Aorta (tissue), 5 donors: ENCODE measurements at regions not wholly inside any gene's neighbourhood (a gene's known extent, or its start where the extent isn't known, plus 50 kb on each side); places are given as distances from the start of the nearest gene placed in this dataset.

Experiments used
- ATAC-seq: fragments of 200-7000 bp; cut with Tn5 transposase; one replicate; pipeline ENCODE4 v1.9.1; 2022; ENCODE audit warnings: moderate library complexity; ENCODE audit not compliant: low FRiP score
- DNase-seq, 2 donors: peaks; one replicate each; pipeline ENCODE4 v3.0.0-alpha.2; 2020
- H3K27ac ChIP-seq, 2 donors: one replicate each; pipeline ENCODE4 v1.5.1; 2013; ENCODE audit warnings: low read length in 2 of 2, mild to moderate bottlenecking in 2 of 2, moderate library complexity in 2 of 2, control low read depth in 1 of 2, inconsistent platforms in 1 of 2, low read depth in 1 of 2
- H3K27me3 ChIP-seq, 2 donors: one replicate each; pipeline ENCODE4 v1.6.1; 2013; ENCODE audit warnings: control low read depth in 1 of 2, low read length in 1 of 2, mild to moderate bottlenecking in 1 of 2, moderate library complexity in 1 of 2; ENCODE audit not compliant: insufficient read depth in 2 of 2, control insufficient read depth in 1 of 2
- H3K36me3 ChIP-seq, 2 donors: one replicate each; pipeline ENCODE4 v1.6.1; 2013; ENCODE audit warnings: control low read depth in 1 of 2, low read length in 1 of 2, mild to moderate bottlenecking in 1 of 2; ENCODE audit not compliant: insufficient read depth in 2 of 2, control insufficient read depth in 1 of 2
- H3K4me1 ChIP-seq, 2 donors: one replicate each; pipeline ENCODE4 v1.6.1; 2013; ENCODE audit warnings: low read length in 2 of 2, control low read depth in 1 of 2, mild to moderate bottlenecking in 1 of 2, moderate library complexity in 1 of 2; ENCODE audit not compliant: insufficient read depth in 2 of 2, control insufficient read depth in 1 of 2
- H3K4me3 ChIP-seq, 2 donors: one replicate each; pipeline ENCODE4 v1.5.1; 2013; ENCODE audit warnings: low read length in 2 of 2, control low read depth in 1 of 2, mild to moderate bottlenecking in 1 of 2
- H3K9me3 ChIP-seq: one replicate; pipeline ENCODE4 v1.6.1; 2013; ENCODE audit warnings: mild to moderate bottlenecking, low read length; ENCODE audit not compliant: control insufficient read depth
- WGBS, 2 donors: extraction: QIAGEN DNeasy Blood & Tissue Kit; methylation state at CpG; one replicate each; pipeline ENCODE4 v1.1.7; 2013; 5-methylcytosine and 5-hydroxymethylcytosine counted together
- intact Hi-C, 2 donors: fragments of 100-400 bp; cut with DNase I; formaldehyde crosslinking; loops; one replicate each; pipeline versions ENCODE4 v1.14.2 to v1.15.0; 2022
- donor health status: healthy with polysubstance abuse.
- donor health status: Bipolar disorder and iron deficiency.
- donor health status: DM: no; HTN: no; CAD: no.
- donor health status: DM: no; HTN: no; CAD: no.
- donor health status: DM: yes; HTN: yes; CAD: no.

- no peaks in the 10 kb centered on the region for H3K36me3 ChIP-seq
- H3K4me1 ChIP-seq: peaks cover 4 to 7% of the 10 kb centered on the region in 2 donors
- ATAC-seq (no peak), DNase-seq (no peak)
- WGBS, 2 donors: 90 to 93% methylated on average over 2 of the region's 2 CpGs
- intact Hi-C loops: no loop called here
- no peaks in the 10 kb centered on the region for H3K27me3 ChIP-seq
- H3K4me3 ChIP-seq: no peak overlapping the region
- no peak overlapping the region for H3K27ac ChIP-seq
- no peaks in the 10 kb centered on the region for H3K9me3 ChIP-seq
Observed at GRCh38 chr2:41727152-41727551, 320.7 kb upstream of the PKDCC start.

DNA sequence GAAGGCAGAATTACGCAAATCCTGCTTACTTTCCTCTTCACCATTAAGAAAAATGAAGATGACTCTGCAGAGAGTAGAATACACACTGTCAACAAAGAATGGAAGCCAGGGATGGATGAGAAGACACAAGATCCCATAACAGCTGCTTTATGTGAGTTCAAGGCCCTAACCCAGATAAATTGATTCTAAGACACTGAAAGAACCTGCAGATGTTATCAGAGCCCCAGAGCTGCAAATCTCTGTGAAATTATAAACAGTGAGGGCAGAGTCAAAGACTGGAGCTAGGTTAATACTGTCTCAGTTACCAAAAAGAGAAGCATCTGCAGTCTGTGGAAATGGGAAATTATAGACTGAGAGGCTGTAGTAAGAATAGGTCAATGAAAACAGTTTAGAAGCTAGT lies 320.1 kb upstream of the PKDCC start:
- Histone ChIP-seq H3K27ac (no peak overlapping the region), H3K4me1 (peaks cover 2 to 5% of the 10 kb centered on the region in 2 donors), H3K9me3 (no peaks in the 10 kb centered on the region), H3K36me3 (no peaks in the 10 kb centered on the region), H3K27me3 (no peaks in the 10 kb centered on the region), H3K4me3 (no peak overlapping the region)
- DNase-seq: no peak
- 0 to 98% methylated on average over 1 of the region's 1 CpG for WGBS, 2 donors
- intact Hi-C loops: no loop called here
- ATAC-seq: no peak

- Histone ChIP-seq H3K27ac (no peak overlapping the region), H3K36me3 (no peaks in the 10 kb centered on the region), H3K27me3 (no peaks in the 10 kb centered on the region), H3K9me3 (no peaks in the 10 kb centered on the region), H3K4me3 (no peak overlapping the region), H3K4me1 (no peaks in the 10 kb centered on the region)
- DNase-seq (no peak), ATAC-seq (no peak)
- WGBS, 2 donors: 62 to 68% methylated on average over 5 of the region's 5 CpGs
- intact Hi-C loops: no loop called here
Observed at GRCh38 chr2:41728788-41729338, 319.0 kb upstream of the PKDCC start.

GRCh38 chr2:41729800-41730364 lies 317.9 kb upstream of the PKDCC start:
- WGBS, 2 donors: 79 to 92% methylated on average over 11 of the region's 11 CpGs
- ATAC-seq: no peak

GRCh38 chr2:41735006-41735405 lies 312.8 kb upstream of the PKDCC start:
- H3K4me3 ChIP-seq: no peak overlapping the region
- no peaks in the 10 kb centered on the region for H3K27me3 ChIP-seq
- ATAC-seq: peak; percentile 15
- peaks cover 1 to 4% of the 10 kb centered on the region in 2 donors for H3K4me1 ChIP-seq
- H3K36me3 ChIP-seq: no peaks in the 10 kb centered on the region
- 95 to 100% methylated on average over 1 of the region's 1 CpG for WGBS, 2 donors
- no peaks in the 10 kb centered on the region for H3K9me3 ChIP-seq
- no peak overlapping the region for H3K27ac ChIP-seq
- DNase-seq: no peak
- intact Hi-C loops: no loop called here

More at GRCh38 chr2:41729800-41730364, 317.9 kb upstream of the PKDCC start:
- DNase-seq: no peak
- no peak overlapping the region for H3K4me3 ChIP-seq
- no peaks in the 10 kb centered on the region for H3K36me3 ChIP-seq
- intact Hi-C loops: no loop called here
- no peaks in the 10 kb centered on the region for H3K4me1 ChIP-seq
- no peak overlapping the region for H3K27ac ChIP-seq
- H3K9me3 ChIP-seq: no peaks in the 10 kb centered on the region
- no peaks in the 10 kb centered on the region for H3K27me3 ChIP-seq

DNA sequence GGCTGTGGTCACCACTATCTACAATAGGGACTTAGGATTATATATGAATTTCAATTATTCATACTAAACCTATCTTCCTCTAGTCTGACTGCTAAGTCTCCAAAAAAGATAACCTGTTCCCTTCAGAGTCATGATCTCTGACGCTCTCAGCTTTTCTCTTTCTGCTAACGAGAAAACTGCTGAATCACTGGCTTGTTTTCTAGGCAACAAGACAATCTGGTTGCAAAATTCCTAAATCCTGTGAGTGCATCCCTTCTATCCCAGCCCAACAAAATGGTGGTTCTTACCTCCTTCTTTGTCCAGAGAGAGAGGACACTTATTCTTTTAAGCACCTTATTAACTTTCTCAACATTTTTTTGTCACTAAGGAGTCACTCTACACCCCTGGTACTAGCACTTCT lies 312.3 kb upstream of the PKDCC start:
- no peak overlapping the region for H3K4me3 ChIP-seq
- no peaks in the 10 kb centered on the region for H3K27me3 ChIP-seq
- H3K4me1 ChIP-seq: peaks cover 1 to 4% of the 10 kb centered on the region in 2 donors
- WGBS, 2 donors: 74 to 81% methylated on average over 2 of the region's 2 CpGs
- intact Hi-C loops: no loop called here
- DNase-seq: no peak
- no peaks in the 10 kb centered on the region for H3K9me3 ChIP-seq
- no peak overlapping the region for H3K27ac ChIP-seq
- H3K36me3 ChIP-seq: no peaks in the 10 kb centered on the region
- peak; percentile 28 for ATAC-seq

GRCh38 chr2:41736105-41736567 lies 311.7 kb upstream of the PKDCC start:
- peak; percentile 11 for ATAC-seq
- DNase-seq: peak in 1 of 2 donors; percentile 45
- intact Hi-C loops: no loop called here
- WGBS, 2 donors: 79 to 80% methylated on average over 5 of the region's 5 CpGs
- Histone ChIP-seq H3K36me3 (no peaks in the 10 kb centered on the region), H3K9me3 (no peaks in the 10 kb centered on the region), H3K4me1 (peaks cover 1 to 4% of the 10 kb centered on the region in 2 donors), H3K27ac (no peak overlapping the region), H3K27me3 (no peaks in the 10 kb centered on the region), H3K4me3 (no peak overlapping the region)

DNA sequence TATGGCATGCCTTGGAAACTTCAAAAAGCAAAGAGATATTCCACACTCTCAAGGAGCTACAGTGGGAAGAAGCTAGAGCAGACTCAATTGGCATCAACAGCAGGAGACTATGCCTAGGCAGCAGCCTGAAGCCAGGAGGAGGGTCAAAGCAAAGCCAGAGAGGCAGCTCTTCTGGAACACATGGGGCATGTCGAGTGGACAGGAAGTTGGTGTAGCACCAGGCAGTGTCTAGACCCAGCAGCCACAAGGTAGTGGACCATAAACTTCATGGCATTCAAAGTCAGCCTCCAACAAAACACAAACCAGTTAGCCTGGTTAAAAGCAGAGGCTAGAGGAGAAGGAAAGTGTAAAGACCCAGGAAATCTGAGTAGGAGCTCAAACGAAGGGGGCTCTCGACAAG lies 311.2 kb upstream of the PKDCC start:
- Histone ChIP-seq H3K27ac (no peak overlapping the region), H3K4me3 (no peak overlapping the region), H3K4me1 (peaks cover 1 to 4% of the 10 kb centered on the region in 2 donors), H3K27me3 (no peaks in the 10 kb centered on the region), H3K9me3 (no peaks in the 10 kb centered on the region), H3K36me3 (no peaks in the 10 kb centered on the region)
- WGBS, 2 donors: 72 to 75% methylated on average over 3 of the region's 3 CpGs
- intact Hi-C loops: no loop called here
- no peak for DNase-seq
- peak; percentile 19 for ATAC-seq

DNA sequence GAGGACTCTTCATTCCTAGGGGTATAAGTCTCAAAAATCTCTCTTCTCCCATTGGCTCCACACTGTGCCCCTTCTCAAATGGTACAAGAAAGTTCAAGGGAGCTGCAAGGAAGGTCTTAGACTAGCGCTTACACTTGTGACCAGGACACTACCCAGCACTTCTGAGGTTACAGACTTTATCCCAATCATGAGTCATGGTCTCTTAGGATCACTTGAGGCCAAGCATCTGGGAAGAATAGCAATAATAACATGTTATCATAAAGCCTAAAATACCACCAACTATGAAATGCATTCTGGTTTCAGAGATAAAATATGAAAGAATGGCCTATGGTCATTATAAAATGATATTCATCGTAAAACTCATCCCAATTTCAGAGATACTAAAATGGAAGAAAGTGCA lies 309.9 kb upstream of the PKDCC start:
- no peaks in the 10 kb centered on the region for H3K36me3 ChIP-seq
- no peak for DNase-seq
- H3K4me3 ChIP-seq: no peak overlapping the region
- peaks cover 1 to 4% of the 10 kb centered on the region in 2 donors for H3K4me1 ChIP-seq
- intact Hi-C loops: no loop called here
- no peaks in the 10 kb centered on the region for H3K9me3 ChIP-seq
- ATAC-seq: no peak
- WGBS, 2 donors: 46 to 67% methylated on average over 2 of the region's 2 CpGs
- H3K27ac ChIP-seq: no peak overlapping the region
- H3K27me3 ChIP-seq: no peaks in the 10 kb centered on the region
